H1 (cell line): ENCODE measurements at regions not wholly inside any gene's neighbourhood (a gene's known extent, or its start where the extent isn't known, plus 50 kb on each side); places are given as distances from the start of the nearest gene placed in this dataset.

Experiments used
- EZH2 ChIP-seq: fragments of 200-600 bp; sonication (generic); IDR thresholded peaks from 2 replicates; pipeline ENCODE4 v1.7.1; 2012; ENCODE audit warnings: low read depth, mild to moderate bottlenecking, moderate library complexity, low read length, inconsistent platforms; ENCODE audit not compliant: severe bottlenecking
- RAD21 ChIP-seq, 2 experiments: IDR thresholded peaks in 1 of 2; conservative IDR thresholded peaks in 1 of 2; 2 replicates each; pipeline ENCODE4 v1.6.1; 2011; ENCODE audit warnings: low read depth in 2 of 2, low read length in 2 of 2, improper control_type of control experiment in 1 of 2, inconsistent platforms in 1 of 2, mild to moderate bottlenecking in 1 of 2, moderate library complexity in 1 of 2
- SP1 ChIP-seq: IDR thresholded peaks from 2 replicates; pipeline ENCODE4 v1.6.1; 2011; ENCODE audit warnings: low read depth, low read length
- TF ChIP-seq, protein P1 (sequence below): fragments of 300-600 bp; sonication (generic); IDR thresholded peaks from 2 replicates; pipeline ENCODE4 v1.7.1; 2012; ENCODE audit warnings: low read length, moderate library complexity, mild to moderate bottlenecking, inconsistent platforms; ENCODE audit not compliant: insufficient replicate concordance

DNA sequence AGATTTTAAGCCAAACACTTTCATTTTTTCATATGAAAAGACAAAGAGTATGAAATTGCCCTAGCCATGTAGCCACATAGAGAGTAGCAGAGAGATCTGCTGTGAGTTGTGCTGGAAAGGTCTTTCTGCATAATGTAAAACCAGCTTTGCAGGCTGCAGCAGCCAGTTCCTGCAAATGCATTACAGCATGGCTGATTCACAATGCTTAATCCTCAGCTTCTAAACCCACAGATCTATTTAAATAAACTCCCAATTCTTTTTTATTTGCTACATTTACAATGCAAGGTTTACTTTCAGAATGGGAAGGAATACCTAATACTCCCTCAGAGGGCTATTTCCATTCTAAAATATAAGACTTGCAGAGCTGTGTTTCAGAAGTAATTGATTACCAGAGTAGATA is 185.6 kb upstream of the STARD13 start (continued):
- TF ChIP-seq, protein P1, sequence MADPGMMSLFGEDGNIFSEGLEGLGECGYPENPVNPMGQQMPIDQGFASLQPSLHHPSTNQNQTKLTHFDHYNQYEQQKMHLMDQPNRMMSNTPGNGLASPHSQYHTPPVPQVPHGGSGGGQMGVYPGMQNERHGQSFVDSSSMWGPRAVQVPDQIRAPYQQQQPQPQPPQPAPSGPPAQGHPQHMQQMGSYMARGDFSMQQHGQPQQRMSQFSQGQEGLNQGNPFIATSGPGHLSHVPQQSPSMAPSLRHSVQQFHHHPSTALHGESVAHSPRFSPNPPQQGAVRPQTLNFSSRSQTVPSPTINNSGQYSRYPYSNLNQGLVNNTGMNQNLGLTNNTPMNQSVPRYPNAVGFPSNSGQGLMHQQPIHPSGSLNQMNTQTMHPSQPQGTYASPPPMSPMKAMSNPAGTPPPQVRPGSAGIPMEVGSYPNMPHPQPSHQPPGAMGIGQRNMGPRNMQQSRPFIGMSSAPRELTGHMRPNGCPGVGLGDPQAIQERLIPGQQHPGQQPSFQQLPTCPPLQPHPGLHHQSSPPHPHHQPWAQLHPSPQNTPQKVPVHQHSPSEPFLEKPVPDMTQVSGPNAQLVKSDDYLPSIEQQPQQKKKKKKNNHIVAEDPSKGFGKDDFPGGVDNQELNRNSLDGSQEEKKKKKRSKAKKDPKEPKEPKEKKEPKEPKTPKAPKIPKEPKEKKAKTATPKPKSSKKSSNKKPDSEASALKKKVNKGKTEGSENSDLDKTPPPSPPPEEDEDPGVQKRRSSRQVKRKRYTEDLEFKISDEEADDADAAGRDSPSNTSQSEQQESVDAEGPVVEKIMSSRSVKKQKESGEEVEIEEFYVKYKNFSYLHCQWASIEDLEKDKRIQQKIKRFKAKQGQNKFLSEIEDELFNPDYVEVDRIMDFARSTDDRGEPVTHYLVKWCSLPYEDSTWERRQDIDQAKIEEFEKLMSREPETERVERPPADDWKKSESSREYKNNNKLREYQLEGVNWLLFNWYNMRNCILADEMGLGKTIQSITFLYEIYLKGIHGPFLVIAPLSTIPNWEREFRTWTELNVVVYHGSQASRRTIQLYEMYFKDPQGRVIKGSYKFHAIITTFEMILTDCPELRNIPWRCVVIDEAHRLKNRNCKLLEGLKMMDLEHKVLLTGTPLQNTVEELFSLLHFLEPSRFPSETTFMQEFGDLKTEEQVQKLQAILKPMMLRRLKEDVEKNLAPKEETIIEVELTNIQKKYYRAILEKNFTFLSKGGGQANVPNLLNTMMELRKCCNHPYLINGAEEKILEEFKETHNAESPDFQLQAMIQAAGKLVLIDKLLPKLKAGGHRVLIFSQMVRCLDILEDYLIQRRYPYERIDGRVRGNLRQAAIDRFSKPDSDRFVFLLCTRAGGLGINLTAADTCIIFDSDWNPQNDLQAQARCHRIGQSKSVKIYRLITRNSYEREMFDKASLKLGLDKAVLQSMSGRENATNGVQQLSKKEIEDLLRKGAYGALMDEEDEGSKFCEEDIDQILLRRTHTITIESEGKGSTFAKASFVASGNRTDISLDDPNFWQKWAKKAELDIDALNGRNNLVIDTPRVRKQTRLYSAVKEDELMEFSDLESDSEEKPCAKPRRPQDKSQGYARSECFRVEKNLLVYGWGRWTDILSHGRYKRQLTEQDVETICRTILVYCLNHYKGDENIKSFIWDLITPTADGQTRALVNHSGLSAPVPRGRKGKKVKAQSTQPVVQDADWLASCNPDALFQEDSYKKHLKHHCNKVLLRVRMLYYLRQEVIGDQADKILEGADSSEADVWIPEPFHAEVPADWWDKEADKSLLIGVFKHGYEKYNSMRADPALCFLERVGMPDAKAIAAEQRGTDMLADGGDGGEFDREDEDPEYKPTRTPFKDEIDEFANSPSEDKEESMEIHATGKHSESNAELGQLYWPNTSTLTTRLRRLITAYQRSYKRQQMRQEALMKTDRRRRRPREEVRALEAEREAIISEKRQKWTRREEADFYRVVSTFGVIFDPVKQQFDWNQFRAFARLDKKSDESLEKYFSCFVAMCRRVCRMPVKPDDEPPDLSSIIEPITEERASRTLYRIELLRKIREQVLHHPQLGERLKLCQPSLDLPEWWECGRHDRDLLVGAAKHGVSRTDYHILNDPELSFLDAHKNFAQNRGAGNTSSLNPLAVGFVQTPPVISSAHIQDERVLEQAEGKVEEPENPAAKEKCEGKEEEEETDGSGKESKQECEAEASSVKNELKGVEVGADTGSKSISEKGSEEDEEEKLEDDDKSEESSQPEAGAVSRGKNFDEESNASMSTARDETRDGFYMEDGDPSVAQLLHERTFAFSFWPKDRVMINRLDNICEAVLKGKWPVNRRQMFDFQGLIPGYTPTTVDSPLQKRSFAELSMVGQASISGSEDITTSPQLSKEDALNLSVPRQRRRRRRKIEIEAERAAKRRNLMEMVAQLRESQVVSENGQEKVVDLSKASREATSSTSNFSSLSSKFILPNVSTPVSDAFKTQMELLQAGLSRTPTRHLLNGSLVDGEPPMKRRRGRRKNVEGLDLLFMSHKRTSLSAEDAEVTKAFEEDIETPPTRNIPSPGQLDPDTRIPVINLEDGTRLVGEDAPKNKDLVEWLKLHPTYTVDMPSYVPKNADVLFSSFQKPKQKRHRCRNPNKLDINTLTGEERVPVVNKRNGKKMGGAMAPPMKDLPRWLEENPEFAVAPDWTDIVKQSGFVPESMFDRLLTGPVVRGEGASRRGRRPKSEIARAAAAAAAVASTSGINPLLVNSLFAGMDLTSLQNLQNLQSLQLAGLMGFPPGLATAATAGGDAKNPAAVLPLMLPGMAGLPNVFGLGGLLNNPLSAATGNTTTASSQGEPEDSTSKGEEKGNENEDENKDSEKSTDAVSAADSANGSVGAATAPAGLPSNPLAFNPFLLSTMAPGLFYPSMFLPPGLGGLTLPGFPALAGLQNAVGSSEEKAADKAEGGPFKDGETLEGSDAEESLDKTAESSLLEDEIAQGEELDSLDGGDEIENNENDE: no peak
- TF ChIP-seq RAD21 (IDR thresholded peaks at IDR 0.05 in 1 of 2, conservative IDR thresholded peaks at IDR 0.05 in 1 of 2; ENCODE audit: low read depth in 2 of 2, low read length in 2 of 2) (no peak), SP1 (no peak), EZH2 (no peak)
- TF ChIP-seq, all 59 proteins: peak for 0
